H1 (cell line): ENCODE measurements at regions not wholly inside any gene's neighbourhood (a gene's known extent, or its start where the extent isn't known, plus 50 kb on each side); places are given as distances from the start of the nearest gene placed in this dataset.

Source experiments
- CTCF ChIA-PET: fragments of 300-600 bp; sonication (Branson Sonifier 250); formaldehyde crosslinking; loops from one replicate; lab custom pipeline; 2021; ENCODE audit not compliant: partially characterized antibody; lab: Charles Lee
- POLR2A ChIA-PET: fragments of 300-600 bp; sonication (Branson Sonifier 250); formaldehyde crosslinking; loops from one replicate; lab custom pipeline; 2021; ENCODE audit warnings: inconsistent platforms; ENCODE audit not compliant: partially characterized antibody; lab: Charles Lee
- DNase-seq, 2 experiments: peaks; one replicate each; pipeline versions ENCODE4 v3.0.0 to v3.0.0-alpha.2; 2010 to 2022; ENCODE audit warnings: low spot score in 2 of 2, low read depth in 1 of 2, mixed read lengths in 1 of 2
- FAIRE-seq: peaks from 2 replicates; lab custom pipeline; 2011; peaks lifted over from hg19 to GRCh38; lab: Jason Lieb, UNC
- H2AFZ ChIP-seq: 2 replicates; pipeline ENCODE4 v1.8.1; 2012; ENCODE audit warnings: low read length, inconsistent platforms
- H2AK5ac ChIP-seq: 2 replicates; pipeline ENCODE4 v1.6.1; 2013; ENCODE audit warnings: low read depth, low read length
- H2BK120ac ChIP-seq: replicated peaks from 2 replicates; pipeline ENCODE3; 2013; ENCODE audit warnings: low read depth, low read length, inconsistent platforms
- H2BK12ac ChIP-seq: 2 replicates; pipeline ENCODE4 v1.6.1; 2013; ENCODE audit warnings: low read depth, low read length
- H2BK15ac ChIP-seq: 2 replicates; pipeline ENCODE4 v1.6.1; 2013; ENCODE audit warnings: low read length
- H2BK20ac ChIP-seq: 2 replicates; pipeline ENCODE4 v1.6.1; 2013; ENCODE audit warnings: low read length
- H2BK5ac ChIP-seq: 2 replicates; pipeline ENCODE4 v1.6.1; 2013; ENCODE audit warnings: low read depth, low read length
- H3K14ac ChIP-seq: 2 replicates; pipeline ENCODE4 v1.6.1; 2013; ENCODE audit warnings: inconsistent platforms; ENCODE audit not compliant: insufficient read length
- H3K18ac ChIP-seq: 2 replicates; pipeline ENCODE4 v1.6.1; 2013; ENCODE audit warnings: low read length; ENCODE audit errors: extremely low read depth
- H3K23ac ChIP-seq: 2 replicates; pipeline ENCODE4 v1.6.1; 2013; ENCODE audit warnings: inconsistent platforms; ENCODE audit not compliant: insufficient read length
- H3K23me2 ChIP-seq: 2 replicates; pipeline ENCODE4 v1.6.1; 2013; ENCODE audit warnings: low read depth, low read length
- H3K27ac ChIP-seq: 2 replicates; pipeline ENCODE4 v1.6.1; 2011; ENCODE audit warnings: low read depth, low read length, inconsistent platforms
- H3K27me3 ChIP-seq, 4 experiments: replicated peaks in 1 of 4; 1 replicate in 1 of 4; 2 replicates in 3 of 4; pipeline versions ENCODE4 v1.6.1 to v1.8.1; 2011 to 2013; ENCODE audit warnings: low read length in 3 of 4, mild to moderate bottlenecking in 3 of 4, inconsistent platforms in 2 of 4, mixed read lengths in 2 of 4, moderate library complexity in 1 of 4; ENCODE audit not compliant: control insufficient read depth in 3 of 4, insufficient read depth in 3 of 4; ENCODE audit errors: extremely low read depth in 1 of 4
- H3K36me3 ChIP-seq, 4 experiments: 2 replicates each; pipeline versions ENCODE4 v1.6.1 to v1.8.1; 2011 to 2013; ENCODE audit warnings: mild to moderate bottlenecking in 4 of 4, low read length in 3 of 4, moderate library complexity in 2 of 4, control low read depth in 1 of 4, inconsistent platforms in 1 of 4; ENCODE audit not compliant: insufficient read depth in 4 of 4, control insufficient read depth in 2 of 4
- H3K4ac ChIP-seq: replicated peaks from 2 replicates; pipeline ENCODE3; 2013; ENCODE audit warnings: low read length, low read depth, mixed read lengths, inconsistent platforms; ENCODE audit not compliant: insufficient read length
- H3K4me1 ChIP-seq, 4 experiments: replicated peaks in 1 of 4; 1 replicate in 1 of 4; 2 replicates in 3 of 4; pipeline versions ENCODE4 v1.6.1 to v1.8.1; 2011 to 2013; ENCODE audit warnings: low read length in 3 of 4, inconsistent platforms in 2 of 4, mixed read lengths in 1 of 4; ENCODE audit not compliant: insufficient read depth in 4 of 4, control insufficient read depth in 3 of 4
- H3K4me2 ChIP-seq, 2 experiments: 2 replicates each; pipeline versions ENCODE4 v1.6.1 to v1.8.1; 2011 to 2013; ENCODE audit warnings: low read depth in 2 of 2, low read length in 2 of 2, control low read depth in 1 of 2, inconsistent platforms in 1 of 2, mild to moderate bottlenecking in 1 of 2; ENCODE audit not compliant: insufficient read depth in 1 of 2
- H3K4me3 ChIP-seq, 4 experiments: fragments of 200-600, 300-600 bp in 1 of 4; sonication (generic), shearing (Covaris generic), sonication (Bioruptor Twin) in 1 of 4; 2 replicates each; pipeline versions ENCODE4 v1.5.1 to v1.8.1; 2011 to 2016; ENCODE audit warnings: low read length in 4 of 4, low read depth in 3 of 4, control low read depth in 2 of 4, inconsistent platforms in 2 of 4, mild to moderate bottlenecking in 2 of 4, mixed read lengths in 1 of 4, moderate library complexity in 1 of 4; ENCODE audit not compliant: insufficient read depth in 2 of 4; ENCODE audit errors: extremely low read depth in 1 of 4
- H3K56ac ChIP-seq: replicated peaks from 2 replicates; pipeline ENCODE3; 2013; ENCODE audit warnings: low read depth, mild to moderate bottlenecking, mixed read lengths, low read length, inconsistent platforms; ENCODE audit not compliant: insufficient read length
- H3K79me1 ChIP-seq: 2 replicates; pipeline ENCODE4 v1.6.1; 2013; ENCODE audit warnings: low read depth, low read length, control low read depth
- H3K79me2 ChIP-seq, 2 experiments: 2 replicates each; pipeline versions ENCODE4 v1.6.1 to v1.8.1; 2012 to 2013; ENCODE audit warnings: low read length in 2 of 2, mild to moderate bottlenecking in 2 of 2, inconsistent platforms in 1 of 2; ENCODE audit not compliant: insufficient read depth in 2 of 2, control insufficient read depth in 1 of 2
- H3K9ac ChIP-seq, 4 experiments: replicated peaks in 1 of 4; 1 replicate in 1 of 4; 2 replicates in 3 of 4; pipeline versions ENCODE4 v1.6.1 to v1.8.1; 2011 to 2013; ENCODE audit warnings: low read depth in 3 of 4, low read length in 3 of 4, control low read depth in 2 of 4, mild to moderate bottlenecking in 2 of 4, moderate library complexity in 2 of 4, inconsistent platforms in 1 of 4; ENCODE audit errors: extremely low read depth in 1 of 4
- H3K9me3 ChIP-seq, 2 experiments: 2 replicates each; pipeline versions ENCODE4 v1.6.1 to v1.8.1; 2012 to 2013; ENCODE audit warnings: mild to moderate bottlenecking in 2 of 2, moderate library complexity in 2 of 2, control low read depth in 1 of 2, inconsistent platforms in 1 of 2, low read depth in 1 of 2, low read length in 1 of 2, mixed read lengths in 1 of 2; ENCODE audit not compliant: insufficient read depth in 2 of 2
- H4K20me1 ChIP-seq, 2 experiments: replicated peaks in 1 of 2; 2 replicates each; pipeline versions ENCODE3 to v1.8.1; 2011 to 2013; ENCODE audit warnings: inconsistent platforms in 2 of 2, low read length in 2 of 2, mild to moderate bottlenecking in 1 of 2; ENCODE audit not compliant: insufficient read depth in 2 of 2, control insufficient read depth in 1 of 2
- H4K5ac ChIP-seq: 2 replicates; pipeline ENCODE4 v1.6.1; 2013; ENCODE audit warnings: low read length, low read depth, mixed read lengths, inconsistent platforms; ENCODE audit not compliant: insufficient read length
- H4K8ac ChIP-seq: 2 replicates; pipeline ENCODE4 v1.8.0; 2013; ENCODE audit warnings: mild to moderate bottlenecking, moderate library complexity, low read length, inconsistent platforms; ENCODE audit not compliant: insufficient read depth; ENCODE audit errors: extremely low read depth
- H4K91ac ChIP-seq: replicated peaks from 2 replicates; pipeline ENCODE3; 2013; ENCODE audit warnings: low read length, mixed read lengths, inconsistent platforms; ENCODE audit not compliant: insufficient read length
- BCL11A ChIP-seq, 2 experiments: IDR thresholded peaks; one replicate each; pipeline ENCODE4 v1.6.1; 2011; ENCODE audit warnings: low read depth in 2 of 2, low read length in 2 of 2, mild to moderate bottlenecking in 2 of 2
- E2F6 ChIP-seq: IDR thresholded peaks from 2 replicates; pipeline ENCODE4 v1.6.1; 2012; ENCODE audit warnings: inconsistent platforms
- POLR2A ChIP-seq, 2 experiments: IDR thresholded peaks; 1 replicate in 1 of 2; 2 replicates in 1 of 2; pipeline ENCODE4 v1.6.1; 2011; ENCODE audit warnings: low read depth in 2 of 2, low read length in 2 of 2, mild to moderate bottlenecking in 2 of 2; ENCODE audit errors: control extremely low read depth in 1 of 2
- RFX5 ChIP-seq: IDR thresholded peaks from 2 replicates; pipeline ENCODE4 v1.6.1; 2011; ENCODE audit warnings: low read depth, low read length, improper control_type of control experiment, borderline replicate concordance
- SAP30 ChIP-seq: fragments of 300-600 bp; sonication (generic); IDR thresholded peaks from 2 replicates; pipeline ENCODE4 v1.7.1; 2012; ENCODE audit warnings: low read length, moderate library complexity, mild to moderate bottlenecking, inconsistent platforms; ENCODE audit not compliant: insufficient read depth, insufficient replicate concordance
- SP2 ChIP-seq: IDR thresholded peaks from 2 replicates; pipeline ENCODE4 v1.6.1; 2012; ENCODE audit warnings: mild to moderate bottlenecking, low read length, inconsistent platforms

GRCh38 chr3:141669434-141669833 is 68.7 kb upstream of the RNF7 start:
- DNase-seq (no peak), FAIRE-seq (no peak)
- Histone ChIP-seq H3K9me3 (peaks cover 15 to 16% of the 10 kb centered on the region in 2 experiments), H4K20me1 (no peaks in the 10 kb centered on the region), H3K27ac (no peak overlapping the region), H4K8ac (no peak overlapping the region), H3K18ac (no peak overlapping the region), H3K23ac (no peak overlapping the region), H3K9ac (no peak overlapping the region), H3K56ac (no peak overlapping the region), H2AK5ac (no peak overlapping the region), H3K36me3 (no peaks in the 10 kb centered on the region), H3K4me3 (no peak overlapping the region), H2BK5ac (no peak overlapping the region), H3K79me1 (no peaks in the 10 kb centered on the region), H3K23me2 (no peaks in the 10 kb centered on the region), H4K91ac (no peak overlapping the region), H3K79me2 (no peaks in the 10 kb centered on the region), H2BK12ac (no peak overlapping the region), H3K27me3 (no peaks in the 10 kb centered on the region), H2BK15ac (no peak overlapping the region), H2BK20ac (no peak overlapping the region), H3K14ac (no peak overlapping the region), H2BK120ac (no peak overlapping the region), H2AFZ (no peak overlapping the region), H3K4me1 (no peaks in the 10 kb centered on the region), H3K4me2 (no peak overlapping the region), H3K4ac (no peak overlapping the region), H4K5ac (no peak overlapping the region)
- ChIA-PET POLR2A (interaction anchor here (0.7 kb wide), 1 partner anchor 251 kb away, joined by 3 read pairs; no protein-coding TSS in a partner anchor), CTCF (no interaction called here)
- TF ChIP-seq SAP30: no peak
- no peak for TF ChIP-seq SP2
- TF ChIP-seq E2F6: no peak
- TF ChIP-seq BCL11A (IDR thresholded peaks at IDR 0.05; ENCODE audit: low read depth in 2 of 2, low read length in 2 of 2): no peak
- no peak for TF ChIP-seq RFX5
- TF ChIP-seq POLR2A (IDR thresholded peaks at IDR 0.05; ENCODE audit: control extremely low read depth in 1 of 2, low read depth in 2 of 2, low read length in 2 of 2): no peak
